IMR-90 (cell line): ENCODE measurements at regions not wholly inside any gene's neighbourhood (a gene's known extent, or its start where the extent isn't known, plus 50 kb on each side); places are given as distances from the start of the nearest gene placed in this dataset.

Experiments used
- CEBPB ChIP-seq: IDR thresholded peaks from 2 replicates; pipeline ENCODE4 v1.6.1; 2012; ENCODE audit warnings: low read depth, low read length, improper control_type of control experiment
- CTCF ChIP-seq: conservative IDR thresholded peaks from 2 replicates; pipeline ENCODE4 v1.5.1; 2012; ENCODE audit warnings: mild to moderate bottlenecking, low read depth, low read length, improper control_type of control experiment
- FOS ChIP-seq: fragments of 150-350 bp; IDR thresholded peaks from 2 replicates; pipeline ENCODE4 v1.6.1; 2016; ENCODE audit warnings: low read depth, low read length
- MXI1 ChIP-seq: IDR thresholded peaks from 2 replicates; pipeline ENCODE4 v1.6.1; 2012; ENCODE audit warnings: low read depth, mild to moderate bottlenecking, low read length, moderate library complexity, borderline replicate concordance
- RAD21 ChIP-seq: IDR thresholded peaks from 2 replicates; pipeline ENCODE4 v1.6.1; 2012; ENCODE audit warnings: low read length, improper control_type of control experiment
- RCOR1 ChIP-seq: IDR thresholded peaks from 2 replicates; pipeline ENCODE4 v1.6.1; 2012; ENCODE audit warnings: mild to moderate bottlenecking, low read length, improper control_type of control experiment; ENCODE audit not compliant: insufficient replicate concordance
- SMC3 ChIP-seq: fragments of 150-350 bp; IDR thresholded peaks from 2 replicates; pipeline ENCODE4 v1.6.1; 2016; ENCODE audit warnings: low read depth, mild to moderate bottlenecking, antibody characterized with exemption, low read length, moderate library complexity
- TF ChIP-seq, protein P1 (sequence below): fragments of 150-350 bp; IDR thresholded peaks from 2 replicates; pipeline ENCODE4 v1.6.1; 2017; ENCODE audit warnings: mild to moderate bottlenecking, antibody characterized with exemption, low read length, low read depth

DNA sequence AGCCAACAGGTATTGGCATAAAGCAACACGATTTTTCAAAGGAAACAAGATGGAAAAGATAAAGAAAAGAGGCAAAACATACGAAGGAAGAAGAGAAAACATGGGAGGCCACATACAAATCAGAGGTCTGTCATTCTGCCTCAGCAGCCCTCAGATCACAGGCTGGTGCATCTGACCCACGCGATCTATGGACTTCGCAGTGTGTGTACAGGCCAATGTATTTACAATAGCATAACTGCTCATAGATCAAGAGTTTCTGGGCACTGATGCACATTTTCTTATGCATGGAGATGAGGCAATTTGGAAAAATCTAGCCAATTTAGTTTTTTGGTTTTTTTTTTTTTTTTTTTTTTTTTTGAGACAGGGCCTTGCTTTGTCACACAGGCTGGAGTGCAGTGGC lies 245.4 kb downstream of the DUSP6 start:
- no peak for TF ChIP-seq SMC3
- TF ChIP-seq, protein P1, sequence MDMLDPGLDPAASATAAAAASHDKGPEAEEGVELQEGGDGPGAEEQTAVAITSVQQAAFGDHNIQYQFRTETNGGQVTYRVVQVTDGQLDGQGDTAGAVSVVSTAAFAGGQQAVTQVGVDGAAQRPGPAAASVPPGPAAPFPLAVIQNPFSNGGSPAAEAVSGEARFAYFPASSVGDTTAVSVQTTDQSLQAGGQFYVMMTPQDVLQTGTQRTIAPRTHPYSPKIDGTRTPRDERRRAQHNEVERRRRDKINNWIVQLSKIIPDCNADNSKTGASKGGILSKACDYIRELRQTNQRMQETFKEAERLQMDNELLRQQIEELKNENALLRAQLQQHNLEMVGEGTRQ, result no peak
- no peak for TF ChIP-seq CTCF
- no peak for TF ChIP-seq CEBPB
- TF ChIP-seq RCOR1, result no peak
- no peak for TF ChIP-seq FOS
- TF ChIP-seq RAD21, result no peak
- TF ChIP-seq MXI1, result no peak
